ENCODE measurements at regions not wholly inside any gene's neighbourhood (a gene's known extent, or its start where the extent isn't known, plus 50 kb on each side); places are given as distances from the start of the nearest gene placed in this dataset.

- TF ChIP-seq CTCF (conservative IDR thresholded peaks at IDR 0.05; ENCODE audit: low read length) (no peak), EZH2phosphoT487 (IDR thresholded peaks at IDR 0.05; ENCODE audit: borderline replicate concordance) (no peak)
Measured at GRCh38 chr4:96756584-96756983, 916.7 kb downstream of the PDHA2 start.
